ELF-1 (cell line): ENCODE measurements at regions not wholly inside any gene's neighbourhood (a gene's known extent, or its start where the extent isn't known, plus 50 kb on each side); places are given as distances from the start of the nearest gene placed in this dataset.
"Not testable (repeated sequence)": the region's sequence is repeated elsewhere in the genome, so short reads cannot be mapped to it uniquely, and the experiment has no call there.

Source experiments
- DNase-seq: peaks from one replicate; pipeline ENCODE4 v3.0.0-alpha.2; 2016; ENCODE audit warnings: low read depth, low spot score

- not testable (repeated sequence) for DNase-seq
Observed at GRCh38 chr21:9001890-9002663, 1519.3 kb upstream of the TPTE start.

- not testable (repeated sequence) for DNase-seq
Observed at GRCh38 chr21:9003909-9004814, 1517.2 kb upstream of the TPTE start.

GRCh38 chr21:9004815-9005518 lies 1516.4 kb upstream of the TPTE start:
- not testable (repeated sequence) for DNase-seq

GRCh38 chr21:9005671-9006070 lies 1515.7 kb upstream of the TPTE start:
- DNase-seq: not testable (repeated sequence)

GRCh38 chr21:9006111-9006510 lies 1515.3 kb upstream of the TPTE start:
- DNase-seq: not testable (repeated sequence)

GRCh38 chr21:9006553-9007323 lies 1514.6 kb upstream of the TPTE start:
- not testable (repeated sequence) for DNase-seq

GRCh38 chr21:9008636-9009035 lies 1512.7 kb upstream of the TPTE start:
- DNase-seq: no peak

GRCh38 chr21:9009267-9010016 lies 1511.9 kb upstream of the TPTE start:
- not testable (repeated sequence) for DNase-seq

GRCh38 chr21:9010121-9010795 lies 1511.1 kb upstream of the TPTE start:
- DNase-seq: not testable (repeated sequence)

- not testable (repeated sequence) for DNase-seq
Observed at GRCh38 chr21:9010936-9011890, 1510.2 kb upstream of the TPTE start.

GRCh38 chr21:9011916-9012315 lies 1509.5 kb upstream of the TPTE start:
- not testable (repeated sequence) for DNase-seq

GRCh38 chr21:9013502-9014242 lies 1507.7 kb upstream of the TPTE start:
- not testable (repeated sequence) for DNase-seq

GRCh38 chr21:9014243-9014734 lies 1507.1 kb upstream of the TPTE start:
- DNase-seq: not testable (repeated sequence)

GRCh38 chr21:9015483-9016197 lies 1505.7 kb upstream of the TPTE start:
- DNase-seq: not testable (repeated sequence)

GRCh38 chr21:9017206-9017605 lies 1504.2 kb upstream of the TPTE start:
- not testable (repeated sequence) for DNase-seq

- not testable (repeated sequence) for DNase-seq
Observed at GRCh38 chr21:9018731-9019253, 1502.6 kb upstream of the TPTE start.
